Right lobe of liver (tissue), 4 donors: ENCODE measurements at regions not wholly inside any gene's neighbourhood (a gene's known extent, or its start where the extent isn't known, plus 50 kb on each side); places are given as distances from the start of the nearest gene placed in this dataset.

ENCODE experiments used
- POLR2A ChIP-seq: fragments of 450-650 bp; IDR thresholded peaks from one replicate; pipeline ENCODE4 v1.6.1; 2017; ENCODE audit warnings: antibody characterized with exemption, mild to moderate bottlenecking
- TF ChIP-seq, protein P1 (sequence below), 4 donors: fragments of 200-600 bp in 3 of 4; fragments of 450-650 bp in 1 of 4; IDR thresholded peaks; one replicate each; pipeline versions ENCODE4 v1.5.1 to v1.8.0; 2016 to 2022; ENCODE audit warnings: antibody characterized with exemption in 4 of 4, mild to moderate bottlenecking in 2 of 4
- donor health status: DM: no; HTN: no; CAD: no.
- donor health status: DM: no; HTN: no; CAD: no.
- donor health status: DM: no; HTN: yes; CAD: no.

DNA sequence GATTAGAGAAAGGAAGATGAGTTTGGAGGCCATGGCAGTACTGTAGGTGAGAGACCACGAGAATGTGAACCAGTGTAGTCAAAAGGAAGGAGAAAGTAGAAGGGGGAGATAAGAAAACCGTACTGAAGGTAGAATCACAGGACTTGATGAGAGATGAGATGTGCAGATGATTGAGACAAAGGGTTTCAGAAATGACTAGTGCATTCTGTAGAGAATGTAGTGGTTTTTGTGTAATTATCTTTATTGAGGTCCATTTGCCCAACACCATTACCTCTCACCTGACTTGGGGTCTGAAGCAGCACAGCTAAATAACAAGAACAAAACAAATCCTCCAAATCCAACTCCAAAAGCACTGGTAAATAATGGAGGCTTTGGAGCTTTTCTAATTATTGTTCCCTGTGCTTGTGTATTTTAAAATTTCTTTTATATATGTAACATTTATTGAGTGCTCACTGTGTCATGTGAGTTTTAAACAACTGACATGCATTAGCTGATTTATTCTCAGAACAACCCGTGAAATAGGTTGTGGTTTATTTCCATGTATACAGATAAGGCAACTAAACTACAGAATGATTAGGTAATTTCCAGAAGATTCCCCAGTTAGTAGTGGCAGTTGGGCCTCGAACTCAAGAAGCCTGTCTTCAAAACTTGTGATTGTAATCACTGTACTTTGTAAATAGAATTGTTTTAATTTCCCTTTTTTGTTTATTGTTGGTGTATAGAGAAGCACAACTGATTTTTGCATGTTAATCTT is 390.0 kb downstream of the AEBP2 start:
- TF ChIP-seq, protein P1, sequence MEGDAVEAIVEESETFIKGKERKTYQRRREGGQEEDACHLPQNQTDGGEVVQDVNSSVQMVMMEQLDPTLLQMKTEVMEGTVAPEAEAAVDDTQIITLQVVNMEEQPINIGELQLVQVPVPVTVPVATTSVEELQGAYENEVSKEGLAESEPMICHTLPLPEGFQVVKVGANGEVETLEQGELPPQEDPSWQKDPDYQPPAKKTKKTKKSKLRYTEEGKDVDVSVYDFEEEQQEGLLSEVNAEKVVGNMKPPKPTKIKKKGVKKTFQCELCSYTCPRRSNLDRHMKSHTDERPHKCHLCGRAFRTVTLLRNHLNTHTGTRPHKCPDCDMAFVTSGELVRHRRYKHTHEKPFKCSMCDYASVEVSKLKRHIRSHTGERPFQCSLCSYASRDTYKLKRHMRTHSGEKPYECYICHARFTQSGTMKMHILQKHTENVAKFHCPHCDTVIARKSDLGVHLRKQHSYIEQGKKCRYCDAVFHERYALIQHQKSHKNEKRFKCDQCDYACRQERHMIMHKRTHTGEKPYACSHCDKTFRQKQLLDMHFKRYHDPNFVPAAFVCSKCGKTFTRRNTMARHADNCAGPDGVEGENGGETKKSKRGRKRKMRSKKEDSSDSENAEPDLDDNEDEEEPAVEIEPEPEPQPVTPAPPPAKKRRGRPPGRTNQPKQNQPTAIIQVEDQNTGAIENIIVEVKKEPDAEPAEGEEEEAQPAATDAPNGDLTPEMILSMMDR (IDR thresholded peaks at IDR 0.05), result no peak
- no peak for TF ChIP-seq POLR2A
